Fibroblast of villous mesenchyme (primary cell): ENCODE measurements at regions not wholly inside any gene's neighbourhood (a gene's known extent, or its start where the extent isn't known, plus 50 kb on each side); places are given as distances from the start of the nearest gene placed in this dataset.

ENCODE experiments used
- DNase-seq: peaks from one replicate; pipeline ENCODE4 v3.0.0-alpha.2; 2010; ENCODE audit warnings: low read depth
- H3K4me3 ChIP-seq: 2 replicates; pipeline ENCODE4 v1.5.1; 2011; ENCODE audit warnings: low read depth, mild to moderate bottlenecking, low read length
- TF ChIP-seq, protein P1 (sequence below): IDR thresholded peaks from 2 replicates; pipeline ENCODE4 v1.5.1; 2012; ENCODE audit warnings: low read depth, mild to moderate bottlenecking, low read length; ENCODE audit not compliant: insufficient read depth

DNA sequence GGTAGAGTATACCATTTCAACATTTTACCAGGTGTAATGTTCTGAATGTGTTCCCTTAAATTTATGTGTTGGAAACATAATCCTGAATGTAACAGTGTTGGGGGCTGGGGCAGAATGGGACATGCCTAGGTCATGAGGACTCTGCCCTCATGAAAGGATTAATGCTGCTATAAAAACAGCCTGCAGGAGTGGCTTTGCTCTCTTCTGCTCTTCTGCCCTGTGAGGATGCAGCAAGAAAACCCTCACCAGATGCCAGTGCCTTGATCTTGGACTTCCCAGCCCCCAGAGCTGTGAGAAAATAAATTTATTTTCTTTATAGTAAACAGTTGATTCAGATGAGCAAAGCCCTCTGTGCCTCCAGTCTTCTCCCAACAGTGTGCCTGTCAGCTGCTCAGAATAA, 326.0 kb upstream of the ONECUT1 start:
- DNase-seq: no peak
- TF ChIP-seq, protein P1, sequence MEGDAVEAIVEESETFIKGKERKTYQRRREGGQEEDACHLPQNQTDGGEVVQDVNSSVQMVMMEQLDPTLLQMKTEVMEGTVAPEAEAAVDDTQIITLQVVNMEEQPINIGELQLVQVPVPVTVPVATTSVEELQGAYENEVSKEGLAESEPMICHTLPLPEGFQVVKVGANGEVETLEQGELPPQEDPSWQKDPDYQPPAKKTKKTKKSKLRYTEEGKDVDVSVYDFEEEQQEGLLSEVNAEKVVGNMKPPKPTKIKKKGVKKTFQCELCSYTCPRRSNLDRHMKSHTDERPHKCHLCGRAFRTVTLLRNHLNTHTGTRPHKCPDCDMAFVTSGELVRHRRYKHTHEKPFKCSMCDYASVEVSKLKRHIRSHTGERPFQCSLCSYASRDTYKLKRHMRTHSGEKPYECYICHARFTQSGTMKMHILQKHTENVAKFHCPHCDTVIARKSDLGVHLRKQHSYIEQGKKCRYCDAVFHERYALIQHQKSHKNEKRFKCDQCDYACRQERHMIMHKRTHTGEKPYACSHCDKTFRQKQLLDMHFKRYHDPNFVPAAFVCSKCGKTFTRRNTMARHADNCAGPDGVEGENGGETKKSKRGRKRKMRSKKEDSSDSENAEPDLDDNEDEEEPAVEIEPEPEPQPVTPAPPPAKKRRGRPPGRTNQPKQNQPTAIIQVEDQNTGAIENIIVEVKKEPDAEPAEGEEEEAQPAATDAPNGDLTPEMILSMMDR: no peak
- H3K4me3 ChIP-seq: no peak overlapping the region

DNA sequence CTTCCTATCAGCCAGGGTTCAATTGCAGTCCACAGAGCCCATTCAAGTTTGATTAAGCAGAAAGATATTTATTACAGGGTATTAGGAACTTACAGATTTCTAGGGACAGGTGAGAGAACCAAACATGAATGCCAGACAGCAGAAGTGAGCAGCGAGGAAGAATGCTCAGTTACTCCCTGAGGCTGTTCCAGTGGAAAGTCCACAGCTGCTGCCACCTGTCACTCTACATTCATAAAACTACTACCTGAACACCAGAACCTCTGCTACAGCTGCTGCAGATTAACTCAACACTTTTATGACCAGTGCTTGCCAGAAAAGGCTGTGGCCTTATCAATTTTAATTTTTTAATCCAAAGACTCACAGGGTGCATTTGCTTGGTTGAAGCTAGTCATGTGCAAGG, 325.4 kb upstream of the ONECUT1 start:
- no peak overlapping the region for H3K4me3 ChIP-seq
- TF ChIP-seq, protein P1: no peak
- DNase-seq: no peak

DNA sequence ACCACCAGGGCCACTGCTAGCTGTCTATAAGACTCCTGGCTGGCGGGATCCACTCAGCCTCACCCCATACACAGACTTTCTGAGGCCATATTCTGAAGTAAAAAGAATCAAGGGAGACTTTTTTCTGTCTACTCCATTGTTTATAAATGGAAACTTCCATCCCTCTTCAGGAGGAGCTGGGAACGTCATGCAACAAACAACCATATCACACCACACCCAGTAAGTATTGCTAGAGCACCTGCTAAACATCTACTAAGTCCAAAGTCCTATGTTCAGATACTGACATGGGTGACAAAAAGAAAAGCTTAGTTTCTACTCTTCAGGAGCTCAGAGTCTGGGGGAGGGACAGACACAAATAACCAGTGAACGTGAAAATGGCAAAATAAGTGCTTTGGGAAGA, 324.8 kb upstream of the ONECUT1 start:
- TF ChIP-seq, protein P1: no peak
- DNase-seq: no peak
- H3K4me3 ChIP-seq: no peak overlapping the region

DNA sequence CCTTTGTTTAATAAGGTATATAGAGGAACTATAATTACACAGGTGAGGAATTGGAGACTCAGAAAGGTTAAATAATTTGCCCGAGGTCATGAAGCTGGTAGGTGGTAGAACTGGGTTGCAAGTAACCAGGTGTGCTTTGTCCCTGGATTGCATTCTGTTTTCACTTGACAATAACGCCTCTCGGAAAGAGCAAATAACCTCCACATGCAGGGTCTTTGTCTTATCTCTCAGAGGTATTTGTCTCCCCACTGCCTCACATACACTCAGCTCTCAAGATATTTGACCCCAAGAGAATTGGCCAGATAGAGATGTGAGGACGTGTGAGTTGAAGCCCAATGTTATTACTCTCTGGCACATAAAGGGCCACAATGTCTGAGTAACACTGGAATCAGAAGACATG, 320.9 kb upstream of the ONECUT1 start:
- H3K4me3 ChIP-seq: no peak overlapping the region
- TF ChIP-seq, protein P1: no peak
- DNase-seq: no peak

DNA sequence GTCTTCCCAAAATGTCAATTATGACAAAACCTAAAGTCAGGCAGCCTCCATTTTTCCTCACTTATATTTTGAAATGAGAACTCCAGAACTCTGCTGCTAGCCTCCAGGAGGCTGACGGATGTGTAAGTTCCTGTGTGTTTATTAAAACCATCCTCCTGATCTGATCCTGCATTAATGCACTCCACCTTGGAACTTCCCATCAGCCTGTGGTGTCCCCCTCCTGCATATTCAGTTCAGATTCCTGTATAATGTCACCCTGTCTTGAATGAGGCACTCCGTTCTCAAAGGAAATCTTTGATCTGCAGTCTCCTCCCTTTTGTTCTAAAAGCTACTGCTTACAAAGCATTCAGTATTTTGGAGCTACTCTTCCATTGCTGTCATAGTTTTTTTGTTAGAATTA, 318.2 kb upstream of the ONECUT1 start:
- no peak overlapping the region for H3K4me3 ChIP-seq
- TF ChIP-seq, protein P1: no peak
- DNase-seq: no peak

DNA sequence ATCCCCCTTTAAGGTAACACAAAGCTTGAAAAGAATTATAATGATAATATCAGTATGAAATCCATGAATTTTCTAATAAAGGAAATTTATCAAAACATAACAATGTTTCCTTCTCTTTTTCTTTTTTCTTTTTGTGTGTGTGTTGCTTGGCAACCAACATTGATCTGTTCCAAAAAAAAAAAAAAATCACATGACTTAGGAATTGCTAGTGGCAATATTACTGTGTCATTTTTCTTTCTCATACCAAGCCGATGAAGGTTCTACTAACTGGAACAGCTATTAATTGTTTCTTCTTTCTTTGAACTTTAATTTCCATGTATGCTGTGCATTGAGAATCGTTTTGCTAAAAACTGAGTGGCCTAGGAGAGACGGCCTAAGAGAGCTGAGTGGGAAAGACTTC, 317.7 kb upstream of the ONECUT1 start:
- H3K4me3 ChIP-seq: no peak overlapping the region
- no peak for DNase-seq
- TF ChIP-seq, protein P1: no peak

DNA sequence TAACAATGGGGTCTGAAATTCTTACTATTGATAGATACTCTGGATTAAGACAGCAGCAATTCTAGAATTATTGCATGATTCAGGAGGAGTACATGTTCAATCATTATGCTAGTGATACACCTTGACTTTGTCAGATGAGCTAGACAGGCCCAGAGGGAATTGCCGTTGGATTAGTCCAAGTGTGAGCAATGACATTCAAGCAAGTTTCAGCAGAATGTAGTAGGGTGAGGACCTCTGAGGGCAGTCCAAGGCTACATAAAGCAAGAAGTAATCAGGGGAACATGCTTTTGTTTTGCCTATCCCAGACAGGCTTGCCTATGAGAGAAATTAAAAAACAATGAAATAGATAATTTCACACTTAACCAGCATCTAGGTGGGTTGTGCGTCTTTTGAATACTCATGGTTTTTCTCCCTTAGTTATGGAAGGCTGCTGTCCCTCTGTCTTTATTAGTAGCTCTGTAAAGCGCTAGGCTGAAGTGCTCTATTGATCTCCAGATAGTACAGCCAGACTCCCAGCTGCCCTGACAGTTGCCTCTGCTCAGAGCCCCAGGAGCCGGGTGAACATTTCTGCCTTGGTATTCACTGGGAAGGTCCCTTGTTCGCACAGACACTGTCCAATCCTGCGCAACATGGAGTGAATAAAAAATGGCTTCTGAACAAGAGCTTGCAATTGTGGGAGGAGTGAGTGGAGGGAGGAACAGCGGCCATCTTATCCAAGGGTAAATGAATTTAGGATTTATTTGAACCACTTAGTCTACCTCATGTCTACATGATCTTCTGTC, 316.6 kb upstream of the ONECUT1 start:
- TF ChIP-seq, protein P1: no peak
- no peak for DNase-seq
- H3K4me3 ChIP-seq: no peak overlapping the region
